Inflammatory macrophage treated with lipopolysaccharide for 4 hours (primary cell): ENCODE measurements at regions not wholly inside any gene's neighbourhood (a gene's known extent, or its start where the extent isn't known, plus 50 kb on each side); places are given as distances from the start of the nearest gene placed in this dataset.

Source experiments
- DNase-seq: peaks from one replicate; pipeline ENCODE4 v3.0.0-alpha.2; 2020

DNA sequence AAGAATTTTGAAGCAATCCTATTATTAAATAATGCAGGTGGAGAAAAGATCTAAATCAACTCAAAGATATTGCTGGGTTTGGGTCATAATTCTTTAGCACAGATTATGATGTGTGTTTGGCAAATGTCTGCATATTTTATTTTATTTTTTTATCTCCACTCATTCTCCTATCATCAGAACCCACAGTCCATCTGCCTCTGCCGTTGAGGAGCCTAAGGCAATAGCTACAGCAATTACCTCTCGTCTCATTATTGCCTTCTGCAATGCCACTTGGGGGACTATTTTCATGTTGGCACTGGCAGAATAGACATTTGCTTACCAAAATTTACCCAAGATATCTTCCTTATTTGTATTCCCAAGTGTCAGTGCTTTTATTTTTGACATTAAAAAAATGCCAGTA, 815.9 kb upstream of the CNTNAP5 start:
- no peak for DNase-seq

DNA sequence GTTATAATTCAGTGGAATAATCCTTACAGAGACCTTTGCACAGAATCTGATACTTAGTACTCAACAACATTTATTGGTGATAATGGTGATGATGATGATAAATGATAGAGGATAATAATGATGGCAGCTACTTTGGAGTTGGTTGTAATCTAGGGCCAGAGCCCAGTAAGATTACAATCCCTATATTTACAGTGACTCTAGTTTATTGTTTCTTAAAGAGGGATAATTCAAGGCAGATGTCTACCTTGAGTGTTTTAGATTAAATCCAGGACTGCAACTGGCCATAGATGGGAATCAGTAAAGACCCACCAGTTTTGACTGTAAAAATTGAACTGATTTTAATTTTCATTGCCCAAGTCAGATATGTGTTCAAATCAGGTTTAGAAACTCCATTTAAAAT, 813.9 kb upstream of the CNTNAP5 start:
- DNase-seq, result no peak

DNA sequence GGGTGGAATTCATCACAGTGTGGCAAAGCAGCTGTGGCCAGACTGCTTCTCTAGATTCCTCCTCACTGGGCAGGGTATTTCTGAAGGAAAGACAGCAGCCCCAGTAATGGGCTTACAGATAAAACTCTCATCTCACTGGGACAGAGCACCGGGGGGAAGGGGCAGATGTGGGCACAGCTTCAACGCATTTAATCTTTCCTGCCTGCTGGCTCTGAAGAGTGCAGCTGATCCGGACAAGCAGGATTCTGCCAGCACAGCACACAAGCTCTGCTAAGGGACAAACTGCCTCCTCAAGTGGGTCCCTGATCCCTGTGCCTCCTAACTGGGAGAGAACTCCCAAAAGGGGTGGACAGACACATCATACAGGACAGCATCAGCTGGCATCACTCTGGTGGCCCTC, 779.9 kb upstream of the CNTNAP5 start:
- no peak for DNase-seq

DNA sequence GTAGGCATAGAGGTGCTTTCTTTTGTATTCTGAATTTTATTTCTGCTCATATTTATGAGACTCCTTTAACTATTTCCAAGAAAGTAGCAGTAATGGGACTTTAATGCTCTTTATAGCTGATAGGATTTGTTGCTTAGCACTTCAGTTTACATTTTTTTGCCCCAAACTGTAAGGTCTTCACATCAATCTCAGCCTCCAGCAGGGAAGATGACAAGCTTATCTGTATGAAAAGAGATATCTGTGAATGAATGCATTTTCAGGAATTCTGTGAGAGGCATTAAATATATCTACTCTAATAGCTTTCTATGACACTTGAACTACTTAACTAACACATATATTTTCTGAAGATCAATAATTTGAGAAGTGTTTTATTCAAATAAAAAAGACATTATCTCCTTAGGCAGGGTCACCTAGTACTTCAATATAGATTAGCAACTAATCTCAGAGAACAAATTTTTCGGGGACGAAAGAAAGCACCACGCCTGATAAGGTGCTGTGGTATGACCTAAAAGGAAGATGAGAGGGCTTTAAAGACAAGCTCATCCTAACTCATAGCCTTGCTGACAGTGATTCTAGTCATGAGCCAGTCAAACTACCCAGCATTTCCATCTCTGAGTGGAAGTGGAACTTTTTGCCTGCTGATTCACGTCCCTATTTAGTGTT, 766.1 kb upstream of the CNTNAP5 start:
- no peak for DNase-seq

DNA sequence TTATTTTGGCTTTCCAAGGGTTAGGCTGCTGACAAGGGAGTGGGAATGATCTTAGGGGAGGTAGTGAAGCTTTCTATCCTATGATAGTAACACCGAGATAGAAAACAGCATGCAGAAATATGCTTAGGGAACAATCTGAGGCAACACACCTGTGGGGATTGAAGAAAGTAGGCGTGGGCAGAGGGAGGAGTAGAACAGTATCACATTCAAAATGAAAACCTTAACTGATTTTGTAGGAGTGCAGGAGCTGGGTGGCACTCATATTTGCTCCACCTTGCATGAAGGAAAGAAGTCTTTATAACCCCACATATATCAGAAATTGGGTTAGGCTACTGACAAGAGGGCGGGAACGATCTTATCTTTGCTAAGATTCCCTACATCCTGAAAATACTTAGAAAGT, 762.2 kb upstream of the CNTNAP5 start:
- no peak for DNase-seq

DNA sequence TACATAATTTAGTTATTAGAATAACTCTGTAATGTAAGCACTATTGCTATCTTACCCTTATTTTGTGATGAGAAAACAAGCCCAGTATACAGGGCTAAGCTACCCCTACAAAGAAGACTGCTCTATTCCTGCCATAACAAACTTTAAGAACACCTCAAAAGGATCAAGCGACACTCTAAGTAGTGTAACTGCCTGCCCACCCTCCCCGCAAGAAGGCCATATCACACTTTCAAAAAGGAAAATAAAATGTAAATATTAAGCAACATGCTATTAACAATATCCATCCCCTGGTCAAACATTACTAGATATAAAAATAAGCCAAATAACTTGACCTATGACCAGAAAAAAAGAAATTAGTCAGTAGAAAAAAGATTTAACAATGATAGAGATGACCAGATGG, 741.7 kb upstream of the CNTNAP5 start:
- no peak for DNase-seq

DNA sequence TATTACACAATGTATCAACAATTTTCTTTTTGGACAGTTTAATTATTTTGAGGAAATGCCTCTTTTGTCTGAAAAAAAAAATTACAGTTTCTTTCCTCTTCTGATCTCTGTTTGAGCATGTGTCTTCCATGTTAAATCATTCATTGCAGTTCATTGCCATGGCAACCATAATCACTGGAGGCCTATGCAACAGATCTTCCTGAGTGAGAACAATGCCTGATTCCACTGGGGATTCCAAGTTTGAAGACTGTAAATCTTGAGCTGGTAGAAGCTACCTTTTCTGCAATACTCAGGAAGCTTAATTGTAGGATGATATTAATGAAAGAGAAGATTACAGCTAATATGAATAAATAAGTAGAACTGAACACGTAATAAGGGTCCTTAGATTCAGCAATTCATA, 721.4 kb upstream of the CNTNAP5 start:
- no peak for DNase-seq
